WI38 (cell line): ENCODE measurements at regions not wholly inside any gene's neighbourhood (a gene's known extent, or its start where the extent isn't known, plus 50 kb on each side); places are given as distances from the start of the nearest gene placed in this dataset.
"Not testable (repeated sequence)": the region's sequence is repeated elsewhere in the genome, so short reads cannot be mapped to it uniquely, and the experiment has no call there.

Experiments
- H3K4me3 ChIP-seq: 2 replicates; pipeline ENCODE4 v1.5.1; 2011; ENCODE audit warnings: low read depth, mild to moderate bottlenecking, control low read depth, low read length
- TF ChIP-seq, protein P1 (sequence below): IDR thresholded peaks from 2 replicates; pipeline ENCODE4 v1.5.1; 2012; ENCODE audit warnings: low read depth, mild to moderate bottlenecking, control low read depth, low read length

DNA sequence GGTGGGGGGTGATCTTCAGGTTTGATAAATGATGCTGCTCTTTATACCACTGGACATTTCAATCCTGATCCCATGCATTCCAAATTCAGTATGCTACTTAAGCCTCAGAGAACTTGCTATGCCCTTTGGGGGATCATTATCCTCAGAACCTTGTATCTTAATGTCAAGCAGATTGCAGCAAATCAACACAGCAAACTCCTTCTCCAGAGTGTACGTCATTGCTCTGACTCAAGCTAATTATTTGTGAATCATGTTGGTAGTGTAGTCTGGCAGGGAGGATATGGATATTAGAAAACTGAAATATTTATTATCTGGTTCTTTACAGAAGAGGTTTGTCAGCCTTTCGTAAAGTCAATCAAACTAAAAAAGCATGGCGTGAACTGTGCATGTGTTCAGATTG lies 562.5 kb upstream of the FAM98A start:
- TF ChIP-seq, protein P1, sequence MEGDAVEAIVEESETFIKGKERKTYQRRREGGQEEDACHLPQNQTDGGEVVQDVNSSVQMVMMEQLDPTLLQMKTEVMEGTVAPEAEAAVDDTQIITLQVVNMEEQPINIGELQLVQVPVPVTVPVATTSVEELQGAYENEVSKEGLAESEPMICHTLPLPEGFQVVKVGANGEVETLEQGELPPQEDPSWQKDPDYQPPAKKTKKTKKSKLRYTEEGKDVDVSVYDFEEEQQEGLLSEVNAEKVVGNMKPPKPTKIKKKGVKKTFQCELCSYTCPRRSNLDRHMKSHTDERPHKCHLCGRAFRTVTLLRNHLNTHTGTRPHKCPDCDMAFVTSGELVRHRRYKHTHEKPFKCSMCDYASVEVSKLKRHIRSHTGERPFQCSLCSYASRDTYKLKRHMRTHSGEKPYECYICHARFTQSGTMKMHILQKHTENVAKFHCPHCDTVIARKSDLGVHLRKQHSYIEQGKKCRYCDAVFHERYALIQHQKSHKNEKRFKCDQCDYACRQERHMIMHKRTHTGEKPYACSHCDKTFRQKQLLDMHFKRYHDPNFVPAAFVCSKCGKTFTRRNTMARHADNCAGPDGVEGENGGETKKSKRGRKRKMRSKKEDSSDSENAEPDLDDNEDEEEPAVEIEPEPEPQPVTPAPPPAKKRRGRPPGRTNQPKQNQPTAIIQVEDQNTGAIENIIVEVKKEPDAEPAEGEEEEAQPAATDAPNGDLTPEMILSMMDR = no peak
- H3K4me3 ChIP-seq = no peak overlapping the region

DNA sequence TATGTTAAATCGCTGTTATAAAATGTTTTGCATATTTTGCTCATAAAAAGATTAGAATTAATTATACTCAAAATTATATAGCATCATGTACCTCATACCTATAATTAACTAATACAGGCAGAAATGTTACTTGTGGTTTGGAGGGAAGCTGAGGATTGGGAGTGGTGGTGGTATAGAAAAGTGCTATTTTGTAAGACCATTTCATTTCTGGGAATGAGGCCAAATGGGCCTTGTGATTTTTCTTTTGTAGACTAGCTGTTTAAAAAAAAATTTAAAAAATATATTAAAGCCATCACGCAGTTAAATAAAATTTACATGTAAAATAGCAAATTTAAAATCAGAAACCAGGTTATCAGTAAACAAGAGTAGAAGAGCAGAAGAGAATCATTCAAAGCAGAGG lies 560.8 kb upstream of the FAM98A start:
- H3K4me3 ChIP-seq = no peak overlapping the region
- TF ChIP-seq, protein P1 = no peak

DNA sequence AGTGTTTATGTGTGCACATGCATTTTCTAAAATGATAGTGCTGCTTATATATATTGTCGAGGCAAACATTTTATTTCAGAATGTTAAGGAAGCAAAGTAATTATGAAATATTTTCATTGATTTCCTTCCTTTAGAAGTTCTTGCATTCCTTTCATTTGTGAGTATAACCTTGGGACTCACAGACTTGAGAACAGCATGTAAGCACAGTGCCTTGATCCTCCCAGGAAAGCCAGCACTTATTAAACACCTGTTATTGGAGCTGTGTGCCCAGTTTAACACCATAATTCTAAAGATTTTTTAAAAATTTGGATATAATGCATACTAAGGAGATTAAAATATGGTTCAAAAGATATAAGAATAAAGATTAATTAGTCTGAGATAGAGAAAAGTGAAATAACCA lies 554.4 kb upstream of the FAM98A start:
- TF ChIP-seq, protein P1 = no peak
- no peak overlapping the region for H3K4me3 ChIP-seq

DNA sequence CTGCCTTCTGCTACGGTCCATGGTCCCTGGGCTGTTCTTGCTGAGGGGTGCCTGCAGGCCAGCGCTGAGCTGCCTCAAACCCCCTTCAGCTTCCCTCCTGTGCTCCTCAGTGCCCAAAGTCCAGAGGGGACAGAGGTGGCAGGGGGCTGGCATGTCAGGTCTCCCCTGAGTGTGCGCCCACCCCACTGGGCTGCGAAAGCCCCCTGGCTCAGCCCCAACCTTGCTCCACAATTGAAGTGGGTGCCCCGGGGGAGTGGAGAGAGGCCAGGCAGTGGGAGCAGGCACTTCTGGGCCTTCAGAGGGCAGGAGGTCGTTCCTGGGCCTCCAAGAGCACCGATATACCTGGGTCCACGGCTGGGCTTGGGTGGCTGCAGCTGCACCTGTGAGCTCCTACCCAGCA lies 548.7 kb upstream of the FAM98A start:
- no peak overlapping the region for H3K4me3 ChIP-seq
- TF ChIP-seq, protein P1 = no peak

DNA sequence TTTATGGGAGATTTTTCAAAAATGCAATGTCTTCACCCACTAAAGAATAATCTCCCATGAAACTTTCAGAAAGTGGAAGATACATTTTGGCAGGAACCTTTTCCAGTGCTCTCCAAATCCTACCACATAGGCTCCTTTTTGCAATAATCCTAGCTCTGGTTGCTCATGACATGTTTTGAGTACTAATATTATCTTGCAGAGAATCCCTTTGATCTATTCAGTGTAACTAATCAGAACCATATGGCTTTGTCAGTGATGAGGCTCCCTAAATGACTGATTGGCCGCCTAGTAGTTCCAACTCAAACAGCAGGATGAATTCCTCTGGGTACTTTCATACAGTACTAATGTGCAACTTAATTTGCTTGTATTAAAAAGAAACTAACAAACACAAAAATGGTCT lies 544.0 kb upstream of the FAM98A start:
- H3K4me3 ChIP-seq = no peak overlapping the region
- TF ChIP-seq, protein P1 = no peak

DNA sequence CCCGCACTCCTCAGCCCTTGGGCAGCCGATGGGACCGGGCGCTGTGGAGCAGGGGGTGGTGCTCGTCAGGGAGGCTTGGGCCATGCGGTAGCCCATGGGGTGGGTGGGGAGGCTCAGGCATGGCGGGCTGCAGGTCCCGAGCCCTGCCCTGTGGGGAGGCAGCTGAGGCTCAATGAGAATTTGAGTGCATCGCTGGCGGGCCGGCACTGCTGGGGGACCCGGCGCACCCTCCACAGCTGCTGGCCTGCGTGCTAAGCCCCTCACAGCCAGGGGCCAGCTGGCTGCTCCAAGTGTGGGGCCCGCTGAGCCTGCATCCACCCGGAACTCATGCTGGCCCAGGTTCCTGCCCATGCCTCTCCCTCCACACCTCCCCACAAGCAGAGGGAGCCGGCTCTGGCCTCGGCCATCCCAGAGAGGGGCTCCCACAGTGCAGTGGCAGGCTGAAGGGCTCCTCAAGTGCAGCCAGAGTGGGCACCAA lies 543.5 kb upstream of the FAM98A start:
- H3K4me3 ChIP-seq = not testable (repeated sequence)

DNA sequence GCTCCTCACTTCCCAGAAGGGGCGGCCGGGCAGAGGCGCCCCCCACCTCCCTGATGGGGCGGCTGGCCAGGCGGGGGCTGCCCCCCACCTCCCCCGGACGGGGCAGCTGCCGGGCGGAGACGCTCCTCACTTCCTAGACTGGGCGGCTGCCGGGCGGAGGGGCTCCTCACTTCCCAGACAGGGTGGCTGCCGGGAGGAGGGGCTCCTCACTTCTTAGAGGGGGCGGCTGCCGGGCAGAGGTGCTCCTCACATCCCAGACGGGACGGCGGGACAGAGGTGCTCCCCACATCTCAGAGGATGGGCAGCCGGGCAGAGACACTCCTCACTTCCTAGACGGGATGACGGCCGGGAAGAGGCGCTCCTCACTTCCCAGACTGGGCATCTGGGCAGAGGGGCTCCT lies 534.0 kb upstream of the FAM98A start:
- H3K4me3 ChIP-seq = not testable (repeated sequence)

DNA sequence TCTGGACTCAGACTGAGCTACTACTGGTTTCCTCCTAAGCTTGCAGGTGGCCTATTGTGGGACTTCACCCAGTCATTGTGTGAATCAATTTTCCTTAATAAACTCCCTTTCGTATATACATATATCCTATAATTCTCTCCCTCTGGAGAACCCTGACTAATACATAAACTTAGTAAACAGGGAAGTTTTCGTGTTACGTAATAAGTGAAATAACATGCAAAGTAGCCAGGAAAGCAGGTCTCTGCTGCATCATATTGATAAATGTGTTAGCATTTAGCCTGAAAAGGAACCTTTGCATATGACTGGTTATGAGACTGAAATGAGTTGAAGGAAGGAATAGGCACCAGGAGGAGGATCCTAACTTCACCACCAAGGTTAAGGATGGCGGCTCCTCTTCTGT lies 527.2 kb upstream of the FAM98A start:
- TF ChIP-seq, protein P1 = no peak
- H3K4me3 ChIP-seq = no peak overlapping the region
